Stimulated activated effector memory CD8-positive, alpha-beta T cell treated with anti-CD3 and anti-CD28 coated beads, Interleukin-12 subunit alpha, Interleukin-12 subunit beta, amount 100 ng/mL, for 72 hours (primary cell): ENCODE measurements at regions not wholly inside any gene's neighbourhood (a gene's known extent, or its start where the extent isn't known, plus 50 kb on each side); places are given as distances from the start of the nearest gene placed in this dataset.
"Not testable (repeated sequence)": the region's sequence is repeated elsewhere in the genome, so short reads cannot be mapped to it uniquely, and the experiment has no call there.

Experiments
- ATAC-seq: fragments of 150-1000 bp; cut with Tn5 transposase; 2 replicates; pipeline ENCODE4 v1.10.0; 2021
- DNase-seq, 2 donors: peaks; one replicate each; pipeline ENCODE4 v3.0.0; 2021 to 2022; ENCODE audit warnings: low spot score in 2 of 2
- H3K27ac Mint-ChIP-seq: one replicate; pipeline ENCODE4 v1.8.0; 2022; ENCODE audit warnings: mild to moderate bottlenecking, mixed read lengths
- H3K36me3 Mint-ChIP-seq: one replicate; pipeline ENCODE4 v1.8.0; 2022; ENCODE audit warnings: mild to moderate bottlenecking, mixed read lengths
- H3K4me1 Mint-ChIP-seq: one replicate; pipeline ENCODE4 v1.8.0; 2022; ENCODE audit warnings: mixed read lengths
- H3K4me3 Mint-ChIP-seq: one replicate; pipeline ENCODE4 v1.8.0; 2022; ENCODE audit warnings: mild to moderate bottlenecking, mixed read lengths
- H3K9me3 Mint-ChIP-seq: one replicate; pipeline ENCODE4 v1.8.0; 2022; ENCODE audit warnings: mixed read lengths

DNA sequence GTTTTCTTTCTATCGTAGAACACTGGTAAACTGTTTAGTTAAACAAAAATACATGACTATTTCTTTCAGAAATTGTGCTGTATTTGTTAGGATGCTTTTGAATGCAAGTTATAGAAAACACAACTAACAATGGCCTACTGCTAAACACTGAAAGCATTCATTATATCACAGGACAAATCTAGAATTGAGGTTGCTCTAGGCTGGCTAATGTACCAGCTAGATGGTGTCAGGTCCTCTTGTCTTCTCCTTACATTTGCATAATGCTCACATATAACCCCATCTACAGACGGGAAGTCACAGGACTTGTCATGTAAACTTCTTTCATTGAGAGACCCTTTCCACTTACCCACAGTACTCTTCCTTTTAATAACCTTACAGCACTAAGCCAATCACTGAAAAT is 586.8 kb downstream of the DSC3 start:
- peaks cover 14% of the 10 kb centered on the region for H3K9me3 Mint-ChIP-seq
- ATAC-seq, result no peak
- no peaks in the 10 kb centered on the region for H3K4me1 Mint-ChIP-seq
- no peak for DNase-seq
- H3K4me3 Mint-ChIP-seq, result no peak overlapping the region
- no peak overlapping the region for H3K27ac Mint-ChIP-seq
- no peaks in the 10 kb centered on the region for H3K36me3 Mint-ChIP-seq

DNA sequence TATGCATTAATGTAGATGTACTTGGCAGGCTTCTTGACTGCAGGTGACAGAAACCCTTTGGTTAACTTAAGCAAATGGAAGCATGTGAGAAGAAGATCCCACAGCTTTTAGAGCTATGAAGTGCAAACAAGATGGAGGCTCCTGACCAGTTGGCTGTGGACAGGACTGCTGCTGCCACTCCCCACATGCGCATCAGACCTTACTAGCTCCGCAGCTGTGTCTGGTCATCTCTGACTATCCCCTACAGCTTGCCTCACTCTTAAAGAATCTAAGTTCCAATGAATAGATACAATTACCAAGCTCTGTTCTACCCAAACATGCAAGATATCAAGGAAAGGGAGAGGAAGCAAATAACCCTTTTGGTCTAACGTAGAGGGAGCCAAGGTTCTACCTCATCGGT is 587.6 kb downstream of the DSC3 start:
- DNase-seq, result no peak
- no peak overlapping the region for H3K27ac Mint-ChIP-seq
- no peaks in the 10 kb centered on the region for H3K36me3 Mint-ChIP-seq
- H3K4me3 Mint-ChIP-seq, result no peak overlapping the region
- no peak for ATAC-seq
- peaks cover 12% of the 10 kb centered on the region for H3K9me3 Mint-ChIP-seq
- no peaks in the 10 kb centered on the region for H3K4me1 Mint-ChIP-seq

DNA sequence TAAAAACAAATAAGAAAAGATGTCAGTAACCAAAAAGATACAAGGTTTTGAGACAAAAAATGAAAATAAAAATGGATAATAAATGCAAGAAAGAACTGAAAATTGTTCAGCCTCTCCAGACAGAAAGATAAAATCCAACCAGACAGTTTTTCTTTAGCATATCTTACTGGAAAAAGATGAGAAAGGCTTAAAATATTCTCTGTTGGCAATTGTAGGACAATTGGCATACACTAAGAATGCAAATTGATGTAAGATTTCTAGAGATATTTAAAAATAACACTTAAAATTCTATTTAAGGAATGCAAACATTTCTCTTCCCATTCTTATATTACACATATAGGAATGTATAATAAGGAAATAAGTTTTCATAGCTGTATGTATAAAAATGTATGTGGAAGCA is 590.6 kb downstream of the DSC3 start:
- no peak overlapping the region for H3K27ac Mint-ChIP-seq
- ATAC-seq, result no peak
- peaks cover 10% of the 10 kb centered on the region for H3K9me3 Mint-ChIP-seq
- H3K36me3 Mint-ChIP-seq, result no peaks in the 10 kb centered on the region
- H3K4me3 Mint-ChIP-seq, result no peak overlapping the region
- H3K4me1 Mint-ChIP-seq, result no peaks in the 10 kb centered on the region
- no peak for DNase-seq

DNA sequence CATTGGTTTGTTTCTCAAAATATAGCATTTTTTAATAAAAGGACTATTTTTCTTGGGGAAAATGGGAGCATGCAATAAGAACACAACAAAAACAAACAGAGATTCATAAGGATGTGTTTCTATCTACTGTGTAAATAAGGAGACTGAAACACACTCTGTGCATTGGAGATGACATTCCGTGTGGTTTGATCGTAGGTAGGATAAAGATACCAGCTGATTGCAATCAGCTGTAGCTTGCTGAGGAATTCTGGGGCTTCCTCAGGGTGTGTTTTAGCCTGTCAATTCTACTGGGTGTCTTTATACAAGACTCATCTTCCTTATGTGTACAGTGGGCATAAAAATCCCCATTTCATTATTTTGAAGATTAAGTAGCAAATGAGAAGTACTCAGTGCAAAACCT is 591.6 kb downstream of the DSC3 start:
- Mint-ChIP-seq H3K36me3 (no peaks in the 10 kb centered on the region), H3K4me3 (no peak overlapping the region), H3K27ac (no peak overlapping the region), H3K4me1 (no peaks in the 10 kb centered on the region), H3K9me3 (peaks cover 7% of the 10 kb centered on the region)
- no peak for ATAC-seq
- no peak for DNase-seq

DNA sequence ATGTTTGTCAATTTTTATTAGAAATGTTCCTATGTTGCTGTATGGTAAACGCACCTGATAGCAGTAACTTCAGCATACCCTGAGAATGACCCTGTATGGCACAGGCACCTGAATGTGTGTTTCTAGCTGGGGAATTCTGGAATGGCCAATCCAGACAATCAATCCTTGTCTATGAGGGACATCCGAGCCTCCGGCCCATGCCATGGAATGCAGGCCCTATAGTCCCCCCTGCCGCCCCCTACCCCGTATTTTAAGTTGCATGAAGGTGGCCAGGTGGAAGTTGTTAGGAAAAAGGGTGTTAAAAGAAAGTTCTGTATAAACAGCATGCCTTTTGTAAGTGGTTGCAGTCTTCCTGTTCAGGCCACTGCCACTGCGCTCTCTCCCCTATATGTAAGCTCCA is 595.9 kb downstream of the DSC3 start:
- peaks cover 11% of the 10 kb centered on the region for H3K9me3 Mint-ChIP-seq
- ATAC-seq, result no peak

DNA sequence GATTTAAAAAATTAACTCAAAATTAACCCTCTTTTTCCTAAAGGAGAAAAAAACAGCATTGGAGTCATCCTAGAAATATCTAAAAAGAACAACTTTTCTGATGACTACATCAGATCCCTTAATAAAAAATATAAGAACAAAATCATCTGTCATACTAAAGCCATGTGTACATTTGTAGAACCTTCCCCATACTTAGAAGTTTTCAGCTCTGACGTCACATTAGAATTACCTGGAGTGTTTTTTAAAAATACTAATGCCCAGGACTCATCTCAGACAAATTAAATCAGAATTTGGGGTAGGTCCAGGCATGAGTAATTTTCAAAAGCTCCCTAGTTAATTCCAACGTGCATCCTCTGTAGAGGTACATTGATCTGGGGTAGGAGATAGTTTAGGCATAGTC is 598.0 kb downstream of the DSC3 start:
- H3K36me3 Mint-ChIP-seq, result no peaks in the 10 kb centered on the region
- DNase-seq, result no peak
- H3K27ac Mint-ChIP-seq, result no peak overlapping the region
- no peak for ATAC-seq
- H3K4me3 Mint-ChIP-seq, result no peak overlapping the region
- H3K4me1 Mint-ChIP-seq, result no peaks in the 10 kb centered on the region
- peaks cover 13% of the 10 kb centered on the region for H3K9me3 Mint-ChIP-seq

More for the DNA sequence above, 595.9 kb downstream of the DSC3 start:
- H3K4me1 Mint-ChIP-seq, result no peaks in the 10 kb centered on the region
- no peak overlapping the region for H3K4me3 Mint-ChIP-seq
- no peak overlapping the region for H3K27ac Mint-ChIP-seq
- no peak for DNase-seq
- H3K36me3 Mint-ChIP-seq, result no peaks in the 10 kb centered on the region

DNA sequence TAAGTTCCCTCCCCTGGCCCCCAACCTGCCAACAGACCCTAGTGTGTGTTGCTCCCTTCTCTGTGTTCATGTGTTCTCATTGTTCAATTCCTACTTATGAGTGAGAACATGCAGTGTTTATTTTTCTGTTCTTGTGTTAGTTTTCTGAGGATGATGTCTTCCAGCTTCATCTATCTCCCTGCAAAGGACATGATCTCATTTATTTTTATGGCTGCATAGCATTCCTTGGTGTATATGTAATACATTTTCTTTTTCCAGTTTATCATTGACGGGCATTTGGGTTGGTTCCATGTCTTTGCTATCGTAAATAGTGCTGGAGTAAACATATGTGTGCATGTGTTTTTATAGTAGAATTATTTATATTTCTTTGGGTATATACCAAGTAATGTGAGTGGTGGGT is 602.2 kb downstream of the DSC3 start:
- Mint-ChIP-seq H3K4me3 (no peak overlapping the region), H3K27ac (no peak overlapping the region), H3K36me3 (no peaks in the 10 kb centered on the region), H3K9me3 (peaks cover 23% of the 10 kb centered on the region), H3K4me1 (no peaks in the 10 kb centered on the region)
- no peak for ATAC-seq
- no peak for DNase-seq

DNA sequence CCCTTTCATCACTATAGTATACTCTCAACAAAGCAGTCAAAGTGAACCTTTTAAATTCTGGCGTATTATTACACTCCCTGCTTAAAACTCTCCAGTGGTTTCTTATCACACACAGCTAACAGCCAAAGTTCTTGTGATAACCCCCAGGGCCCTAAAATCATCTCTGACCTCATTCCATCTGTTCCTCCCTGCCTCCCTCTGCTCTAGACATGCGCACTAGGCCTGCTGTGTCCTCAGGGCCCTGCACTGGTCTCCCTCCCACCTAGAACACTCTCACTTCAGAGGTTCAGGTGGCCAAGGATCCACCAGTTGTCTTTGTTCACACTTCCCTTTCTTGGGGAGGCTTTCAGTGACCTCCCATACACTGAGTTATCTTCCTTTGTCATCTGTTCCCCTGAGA is 603.4 kb downstream of the DSC3 start:
- no peak for ATAC-seq
- no peak overlapping the region for H3K27ac Mint-ChIP-seq

DNA sequence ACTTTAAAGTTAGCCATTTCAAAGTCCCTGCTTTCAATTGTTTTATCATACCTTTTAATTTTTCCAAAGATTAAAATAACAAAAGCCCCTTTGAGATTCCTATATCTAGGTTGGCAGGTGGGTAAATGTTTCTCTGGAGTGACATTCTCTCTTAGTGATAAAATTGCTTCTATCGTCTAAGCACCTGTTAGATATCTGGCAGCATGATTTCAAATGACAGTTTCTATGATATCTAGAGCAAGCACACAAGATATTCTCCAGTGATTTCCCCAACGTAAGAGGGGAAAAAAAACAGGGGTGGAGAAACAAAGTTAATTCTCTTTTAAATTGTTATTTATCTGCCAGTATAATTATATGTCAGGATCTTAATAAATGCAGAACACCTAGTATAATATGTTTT is 610.2 kb downstream of the DSC3 start:
- H3K4me3 Mint-ChIP-seq, result no peak overlapping the region
- ATAC-seq, result no peak
- H3K36me3 Mint-ChIP-seq, result no peaks in the 10 kb centered on the region
- DNase-seq, result no peak
- H3K9me3 Mint-ChIP-seq, result peaks cover 18% of the 10 kb centered on the region
- H3K27ac Mint-ChIP-seq, result no peak overlapping the region
- H3K4me1 Mint-ChIP-seq, result no peaks in the 10 kb centered on the region

More for the DNA sequence above, 603.4 kb downstream of the DSC3 start:
- DNase-seq, result no peak
- H3K4me1 Mint-ChIP-seq, result no peaks in the 10 kb centered on the region
- H3K36me3 Mint-ChIP-seq, result no peaks in the 10 kb centered on the region
- peaks cover 23% of the 10 kb centered on the region for H3K9me3 Mint-ChIP-seq
- H3K4me3 Mint-ChIP-seq, result no peak overlapping the region

DNA sequence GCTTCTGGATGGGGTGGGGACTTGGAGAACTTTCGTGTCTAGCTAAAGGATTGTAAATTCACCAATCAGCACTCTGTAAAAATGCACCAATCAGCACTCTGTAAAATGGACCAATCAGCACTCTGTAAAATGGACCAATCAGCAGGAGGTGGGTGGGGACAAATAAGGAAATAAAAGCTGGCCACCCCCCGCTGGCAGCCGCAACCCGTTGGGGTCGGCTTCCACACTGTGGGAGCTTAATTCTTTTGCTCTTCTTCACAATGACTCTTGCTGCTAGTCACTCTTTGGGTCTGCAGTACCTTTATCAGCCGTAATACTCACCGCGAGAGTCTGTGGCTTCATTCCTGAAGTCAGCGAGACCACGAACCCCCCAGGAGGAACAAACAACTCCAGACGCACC is 623.1 kb downstream of the DSC3 start:
- H3K36me3 Mint-ChIP-seq, H3K4me3 Mint-ChIP-seq, ATAC-seq, H3K4me1 Mint-ChIP-seq, H3K27ac Mint-ChIP-seq, DNase-seq: not testable (repeated sequence)
- H3K9me3 Mint-ChIP-seq, result peaks cover 18% of the 10 kb centered on the region

DNA sequence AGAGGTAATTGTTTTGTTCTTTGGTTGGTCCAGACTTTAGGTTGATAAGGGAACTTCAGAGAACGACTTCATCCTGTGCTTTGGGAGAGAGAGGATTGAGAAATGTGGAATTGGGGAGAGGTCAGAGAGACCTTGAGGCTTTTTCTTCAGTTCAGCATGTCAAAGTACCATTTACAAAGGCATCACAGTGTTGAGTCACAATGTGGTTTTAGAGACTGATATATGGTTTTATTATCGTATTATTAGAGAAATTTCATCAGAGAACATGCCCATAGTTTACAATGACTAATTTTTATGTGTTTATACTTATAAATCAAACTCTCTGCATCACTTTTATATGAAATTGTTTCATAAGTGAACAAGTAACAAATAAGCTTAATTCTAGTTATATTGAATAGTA is 626.6 kb downstream of the DSC3 start:
- no peaks in the 10 kb centered on the region for H3K4me1 Mint-ChIP-seq

DNA sequence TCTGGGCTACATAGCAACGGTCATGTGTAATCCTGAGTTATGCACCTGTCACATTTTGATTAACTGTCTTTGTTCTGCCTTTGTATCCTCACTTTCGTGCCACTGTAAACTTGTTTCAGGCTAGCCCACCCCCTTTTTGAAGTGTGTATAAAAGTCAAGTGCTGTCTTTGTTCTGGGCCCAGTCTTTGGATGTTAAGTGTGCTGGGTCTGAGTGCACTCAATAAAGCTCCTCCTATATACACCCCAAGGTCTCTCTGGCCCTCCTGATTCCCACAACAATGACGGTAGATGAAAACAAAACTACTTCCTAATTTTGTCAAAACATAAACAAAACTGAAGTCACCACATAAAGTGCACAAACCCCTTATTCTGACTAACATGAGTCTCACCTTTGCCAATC is 633.4 kb downstream of the DSC3 start:
- ATAC-seq (no peak), DNase-seq (no peak)
- no peak overlapping the region for H3K27ac Mint-ChIP-seq
- no peaks in the 10 kb centered on the region for H3K36me3 Mint-ChIP-seq
- no peak overlapping the region for H3K4me3 Mint-ChIP-seq
- peaks cover 21% of the 10 kb centered on the region for H3K9me3 Mint-ChIP-seq
- H3K4me1 Mint-ChIP-seq, result no peaks in the 10 kb centered on the region

More for the DNA sequence above, 626.6 kb downstream of the DSC3 start:
- H3K36me3 Mint-ChIP-seq, result no peaks in the 10 kb centered on the region
- H3K27ac Mint-ChIP-seq, result no peak overlapping the region
- peaks cover 23% of the 10 kb centered on the region for H3K9me3 Mint-ChIP-seq
- no peak overlapping the region for H3K4me3 Mint-ChIP-seq
- ATAC-seq, result no peak
- no peak for DNase-seq

DNA sequence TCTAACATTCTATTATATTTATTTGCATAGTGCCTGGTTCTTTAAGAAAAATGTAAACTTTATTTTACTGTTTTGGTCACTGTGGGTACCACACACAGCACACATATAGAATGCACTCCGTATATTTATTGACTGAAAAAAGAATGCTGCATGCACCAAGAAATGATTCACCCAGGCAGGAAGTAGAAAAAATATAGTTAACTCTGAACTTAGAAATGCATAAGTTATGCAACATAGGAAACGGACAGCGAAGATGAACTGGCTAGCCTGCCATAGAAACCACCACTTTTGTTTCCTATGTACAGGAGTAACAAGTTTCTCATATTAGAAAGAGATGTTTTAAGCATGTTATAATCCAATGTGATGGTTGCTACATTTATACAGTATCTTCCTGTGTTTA is 635.8 kb downstream of the DSC3 start:
- H3K27ac Mint-ChIP-seq, result no peak overlapping the region
- no peaks in the 10 kb centered on the region for H3K4me1 Mint-ChIP-seq
- ATAC-seq (no peak), DNase-seq (no peak)
- no peak overlapping the region for H3K4me3 Mint-ChIP-seq
- H3K36me3 Mint-ChIP-seq, result no peaks in the 10 kb centered on the region
- H3K9me3 Mint-ChIP-seq, result peaks cover 17% of the 10 kb centered on the region

DNA sequence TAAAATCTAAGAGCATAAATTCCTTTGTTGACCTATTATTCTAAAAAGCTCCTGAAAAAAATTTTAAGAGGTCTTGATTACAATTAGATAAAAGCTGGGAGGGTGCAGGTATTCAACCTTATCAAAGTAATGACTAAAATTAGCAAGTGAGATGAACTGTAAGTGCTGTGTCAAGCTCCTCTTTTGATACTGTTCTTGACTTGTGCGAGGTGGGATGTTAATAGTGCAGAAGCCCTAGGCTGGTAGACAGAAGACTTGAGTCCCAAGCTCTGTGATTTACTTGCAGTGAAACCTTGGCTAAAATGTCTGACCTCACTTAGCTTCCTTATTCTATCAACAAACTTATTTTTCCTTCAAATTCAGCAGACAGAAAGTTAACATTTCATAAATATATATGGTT is 637.5 kb downstream of the DSC3 start:
- DNase-seq (no peak), ATAC-seq (no peak)
- no peak overlapping the region for H3K27ac Mint-ChIP-seq
- H3K9me3 Mint-ChIP-seq, result peaks cover 19% of the 10 kb centered on the region
- no peaks in the 10 kb centered on the region for H3K36me3 Mint-ChIP-seq
- H3K4me1 Mint-ChIP-seq, result no peaks in the 10 kb centered on the region
- H3K4me3 Mint-ChIP-seq, result no peak overlapping the region

DNA sequence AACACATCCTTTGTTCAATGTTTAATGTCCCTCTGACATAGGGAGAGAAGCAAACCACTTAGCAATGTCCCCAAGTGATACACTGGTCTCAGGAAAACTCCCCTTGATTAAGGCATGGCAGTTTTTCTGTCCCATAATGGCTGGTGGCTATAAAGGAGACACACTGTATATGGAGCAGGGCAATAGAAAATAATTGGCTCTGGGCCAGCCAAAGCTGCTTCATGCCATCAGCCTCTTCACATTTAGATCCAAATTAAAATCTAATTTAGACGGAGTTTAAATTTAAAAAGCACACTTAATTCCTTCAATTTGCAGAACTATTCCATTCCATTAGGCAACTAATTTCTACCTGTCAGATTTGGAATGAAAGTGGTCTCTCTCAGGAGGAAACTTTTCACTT is 638.1 kb downstream of the DSC3 start:
- peaks cover 13% of the 10 kb centered on the region for H3K9me3 Mint-ChIP-seq
- H3K36me3 Mint-ChIP-seq, result no peaks in the 10 kb centered on the region
- no peaks in the 10 kb centered on the region for H3K4me1 Mint-ChIP-seq
- no peak overlapping the region for H3K4me3 Mint-ChIP-seq
- DNase-seq (no peak), ATAC-seq (no peak)
- no peak overlapping the region for H3K27ac Mint-ChIP-seq

DNA sequence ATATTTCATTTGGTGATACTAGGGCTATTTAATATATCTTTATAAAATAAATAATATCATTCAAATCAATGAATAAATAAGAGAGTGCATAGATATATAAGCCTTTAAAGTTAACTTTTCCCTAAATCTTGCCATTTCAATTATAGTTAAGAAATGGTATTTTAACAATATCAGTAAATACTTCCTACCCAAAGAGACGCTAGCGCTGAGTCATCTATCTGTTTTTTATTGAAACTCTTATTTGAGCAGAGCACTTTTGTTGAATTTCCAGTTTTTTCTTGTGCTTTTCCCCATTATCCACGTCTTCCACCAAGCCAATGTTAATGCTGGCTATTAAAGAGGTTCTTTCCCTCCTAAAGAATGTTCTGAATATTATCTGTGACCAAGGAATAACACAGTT is 639.3 kb downstream of the DSC3 start:
- Mint-ChIP-seq H3K36me3 (no peaks in the 10 kb centered on the region), H3K4me3 (no peak overlapping the region), H3K27ac (no peak overlapping the region), H3K9me3 (peaks cover 13% of the 10 kb centered on the region), H3K4me1 (no peaks in the 10 kb centered on the region)
- DNase-seq, result no peak
- ATAC-seq, result no peak

DNA sequence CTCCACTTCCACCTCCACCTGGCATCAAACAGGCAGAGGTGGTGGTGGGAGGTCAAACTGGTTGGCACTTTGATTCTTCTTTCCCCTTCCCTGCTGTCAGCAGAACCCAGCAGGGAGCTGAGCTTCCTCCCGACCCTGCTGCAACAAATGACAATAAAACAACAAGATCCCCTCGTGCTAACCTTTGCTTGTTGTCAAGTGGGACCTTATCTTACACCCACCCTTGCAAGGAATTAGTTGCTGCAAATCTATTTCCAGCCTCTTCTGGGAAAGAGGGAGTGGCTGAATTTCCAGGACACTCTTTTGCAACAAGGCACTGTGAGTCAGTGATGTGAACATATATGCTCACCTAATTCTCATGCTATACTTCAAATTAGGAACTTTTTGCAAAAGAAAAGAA is 655.1 kb downstream of the DSC3 start:
- Mint-ChIP-seq H3K27ac (no peak overlapping the region), H3K9me3 (peaks cover 9% of the 10 kb centered on the region), H3K4me1 (no peaks in the 10 kb centered on the region), H3K4me3 (no peak overlapping the region), H3K36me3 (no peaks in the 10 kb centered on the region)
- ATAC-seq (no peak), DNase-seq (no peak)
